ENCODE measurements at regions not wholly inside any gene's neighbourhood (a gene's known extent, or its start where the extent isn't known, plus 50 kb on each side); places are given as distances from the start of the nearest gene placed in this dataset.

DNA sequence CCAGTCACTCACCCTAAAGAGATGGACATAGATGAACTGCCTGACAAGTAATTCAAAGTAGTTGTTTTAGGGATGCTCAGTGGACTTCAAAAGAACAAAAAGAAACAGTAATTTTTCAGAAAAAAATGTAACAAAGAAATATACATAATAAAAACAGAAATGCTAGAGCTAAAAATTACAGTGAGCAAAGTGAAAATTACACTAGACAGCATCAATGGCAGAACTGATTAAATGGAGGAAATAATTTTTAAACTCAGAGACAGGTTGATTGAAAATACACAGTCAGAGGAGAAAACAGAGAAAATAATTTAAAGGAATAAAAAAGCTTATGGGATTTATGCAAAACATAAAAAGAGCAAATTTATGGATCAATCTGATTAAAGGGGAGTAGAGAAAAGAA lies 1968.4 kb downstream of the EFNA5 start:
- TF ChIP-seq YY1 (IDR thresholded peaks at IDR 0.05; ENCODE audit: extremely low read depth, insufficient replicate concordance, low read depth, low read length) (no peak), SP1 (IDR thresholded peaks at IDR 0.05; ENCODE audit: low read depth) (no peak), EZH2 (IDR thresholded peaks at IDR 0.05) (no peak), TCF7L2 (IDR thresholded peaks at IDR 0.05; ENCODE audit: borderline replicate concordance, extremely low read depth, insufficient read depth, insufficient read length) (no peak), RAD21 (IDR thresholded peaks at IDR 0.05; ENCODE audit: low read depth) (no peak)
- TF ChIP-seq, protein P1, sequence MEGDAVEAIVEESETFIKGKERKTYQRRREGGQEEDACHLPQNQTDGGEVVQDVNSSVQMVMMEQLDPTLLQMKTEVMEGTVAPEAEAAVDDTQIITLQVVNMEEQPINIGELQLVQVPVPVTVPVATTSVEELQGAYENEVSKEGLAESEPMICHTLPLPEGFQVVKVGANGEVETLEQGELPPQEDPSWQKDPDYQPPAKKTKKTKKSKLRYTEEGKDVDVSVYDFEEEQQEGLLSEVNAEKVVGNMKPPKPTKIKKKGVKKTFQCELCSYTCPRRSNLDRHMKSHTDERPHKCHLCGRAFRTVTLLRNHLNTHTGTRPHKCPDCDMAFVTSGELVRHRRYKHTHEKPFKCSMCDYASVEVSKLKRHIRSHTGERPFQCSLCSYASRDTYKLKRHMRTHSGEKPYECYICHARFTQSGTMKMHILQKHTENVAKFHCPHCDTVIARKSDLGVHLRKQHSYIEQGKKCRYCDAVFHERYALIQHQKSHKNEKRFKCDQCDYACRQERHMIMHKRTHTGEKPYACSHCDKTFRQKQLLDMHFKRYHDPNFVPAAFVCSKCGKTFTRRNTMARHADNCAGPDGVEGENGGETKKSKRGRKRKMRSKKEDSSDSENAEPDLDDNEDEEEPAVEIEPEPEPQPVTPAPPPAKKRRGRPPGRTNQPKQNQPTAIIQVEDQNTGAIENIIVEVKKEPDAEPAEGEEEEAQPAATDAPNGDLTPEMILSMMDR (IDR thresholded peaks at IDR 0.05 in 2 of 3, conservative IDR thresholded peaks at IDR 0.05 in 1 of 3; ENCODE audit: borderline replicate concordance in 1 of 3, insufficient read depth in 1 of 3, low read depth in 2 of 3, low read length in 2 of 3): no peak

Data from HCT116 (cell line).